ENCODE measurements at regions not wholly inside any gene's neighbourhood (a gene's known extent, or its start where the extent isn't known, plus 50 kb on each side); places are given as distances from the start of the nearest gene placed in this dataset.

GRCh38 chr3:148280623-148281242 is 417.0 kb upstream of the AGTR1 start:
- TF ChIP-seq MAFK (IDR thresholded peaks at IDR 0.05; ENCODE audit: low read depth, low read length), result no peak
- TF ChIP-seq CTCF (conservative IDR thresholded peaks at IDR 0.05; ENCODE audit: low read depth, low read length), result no peak
- no peak for TF ChIP-seq CEBPB (IDR thresholded peaks at IDR 0.05; ENCODE audit: low read depth, low read length)
- no peak for TF ChIP-seq FOS (IDR thresholded peaks at IDR 0.05; ENCODE audit: low read depth, low read length)
- no peak for TF ChIP-seq CHD1 (IDR thresholded peaks at IDR 0.05; ENCODE audit: low read depth, low read length)
- TF ChIP-seq POLR2A (IDR thresholded peaks at IDR 0.05; ENCODE audit: low read depth, low read length), result no peak
- TF ChIP-seq SMC3 (IDR thresholded peaks at IDR 0.05; ENCODE audit: low read depth, low read length), result no peak
- TF ChIP-seq NFE2L2 (IDR thresholded peaks at IDR 0.05; ENCODE audit: low read depth, low read length), result no peak
- TF ChIP-seq RFX5 (IDR thresholded peaks at IDR 0.05; ENCODE audit: low read depth, low read length), result no peak

Measured in IMR-90 (cell line).